ENCODE measurements at regions not wholly inside any gene's neighbourhood (a gene's known extent, or its start where the extent isn't known, plus 50 kb on each side); places are given as distances from the start of the nearest gene placed in this dataset.

GRCh38 chr13:56332671-56333070, 808.0 kb upstream of the PRR20A start:
- intact Hi-C loops (cut with DNase I): no loop called here
- no peaks in the 10 kb centered on the region for H3K4me1 ChIP-seq
- no peaks in the 10 kb centered on the region for H3K36me3 ChIP-seq
- H3K9me3 ChIP-seq: no peaks in the 10 kb centered on the region
- no peak overlapping the region for H3K4me3 ChIP-seq
- TF ChIP-seq POLR2A (IDR thresholded peaks at IDR 0.05; ENCODE audit: low read depth): no peak
- no peak for TF ChIP-seq POLR2AphosphoS5 (IDR thresholded peaks at IDR 0.05)
- no peak for TF ChIP-seq CTCF (IDR thresholded peaks at IDR 0.05)
- TF ChIP-seq EP300 (IDR thresholded peaks at IDR 0.05): no peak
- no peak overlapping the region for H3K27ac ChIP-seq (replicated peaks in 1 of 4)
- no peak for DNase-seq (ENCODE audit: extremely low spot score)
- H3K27me3 ChIP-seq: no peaks in the 10 kb centered on the region

DNA sequence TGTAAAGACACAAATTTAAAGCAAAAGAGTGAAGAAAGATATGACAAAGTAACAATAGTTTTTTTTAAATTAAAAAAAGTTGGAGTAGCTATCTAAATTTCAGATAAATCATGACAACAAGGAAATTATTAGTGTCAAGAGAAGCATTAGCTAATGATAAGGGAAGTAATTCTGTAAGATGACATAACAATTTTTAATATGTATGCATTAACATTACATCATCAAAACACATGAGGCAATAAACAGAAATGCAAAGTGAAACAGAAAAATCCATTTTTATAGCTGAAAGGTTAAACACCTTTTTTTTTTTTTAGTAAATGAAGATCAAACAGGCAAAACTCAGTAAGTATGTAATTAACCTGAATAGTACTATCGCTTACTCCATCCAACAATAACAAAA, 804.9 kb upstream of the PRR20A start:
- no peak for DNase-seq (ENCODE audit: extremely low spot score)
- Histone ChIP-seq H3K4me3 (no peak overlapping the region), H3K27me3 (no peaks in the 10 kb centered on the region), H3K36me3 (no peaks in the 10 kb centered on the region), H3K9me3 (no peaks in the 10 kb centered on the region), H3K4me1 (no peaks in the 10 kb centered on the region), H3K27ac (replicated peaks in 1 of 4) (no peak overlapping the region)
- 95% methylated on average over 1 of the region's 1 CpG for WGBS
- TF ChIP-seq POLR2A (IDR thresholded peaks at IDR 0.05; ENCODE audit: low read depth): no peak
- no peak for TF ChIP-seq EP300 (IDR thresholded peaks at IDR 0.05)
- intact Hi-C loops (cut with DNase I): no loop called here

DNA sequence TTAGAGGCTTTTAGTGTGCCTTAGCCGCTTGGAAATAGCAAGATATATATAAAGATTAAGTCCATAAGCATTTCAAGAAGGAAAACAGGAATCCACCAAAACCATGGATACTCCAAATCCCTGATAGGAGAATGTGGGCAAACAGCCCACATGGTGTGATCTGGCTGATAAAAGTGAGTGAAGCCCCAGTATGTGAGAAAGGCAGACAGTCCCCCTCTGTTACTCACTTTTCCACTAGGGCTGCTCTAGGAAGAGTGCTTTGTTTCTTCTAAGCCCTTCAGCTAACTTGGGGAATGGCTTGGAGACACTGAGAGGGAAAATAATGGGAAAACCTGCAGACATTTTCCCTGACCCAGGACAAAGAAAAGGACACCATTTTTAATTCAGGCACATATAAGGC, 802.3 kb upstream of the PRR20A start:
- Histone ChIP-seq H3K4me3 (no peak overlapping the region), H3K36me3 (no peaks in the 10 kb centered on the region), H3K27me3 (no peaks in the 10 kb centered on the region), H3K27ac (replicated peaks in 1 of 4) (no peak overlapping the region), H3K4me1 (no peaks in the 10 kb centered on the region), H3K9me3 (no peaks in the 10 kb centered on the region)
- intact Hi-C loops (cut with DNase I): no loop called here
- DNase-seq (ENCODE audit: extremely low spot score): no peak
- TF ChIP-seq CTCF (IDR thresholded peaks at IDR 0.05): no peak
- no peak for TF ChIP-seq POLR2A (IDR thresholded peaks at IDR 0.05; ENCODE audit: low read depth)
- TF ChIP-seq POLR2AphosphoS5 (IDR thresholded peaks at IDR 0.05): no peak
- WGBS: 75% methylated on average over 1 of the region's 1 CpG

DNA sequence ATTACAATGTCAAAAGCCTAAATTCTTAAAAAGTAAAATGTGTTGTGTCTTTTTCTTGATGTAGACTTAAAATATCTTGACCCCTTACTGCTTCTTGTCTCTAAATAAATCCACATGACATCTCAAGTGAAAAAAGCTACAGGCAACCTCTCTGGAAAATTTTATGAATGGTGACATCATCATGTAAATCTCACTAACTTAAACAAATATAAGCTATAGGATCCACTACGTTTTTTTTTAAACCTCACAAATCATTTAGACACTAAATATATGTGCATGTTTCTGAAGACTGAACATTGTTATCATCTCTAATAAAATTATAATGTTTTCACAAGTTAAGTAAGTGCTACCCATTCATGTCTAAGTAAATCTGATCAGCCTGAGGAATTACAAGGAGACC, 793.7 kb upstream of the PRR20A start:
- TF ChIP-seq CTCF (IDR thresholded peaks at IDR 0.05): no peak
- no peak for TF ChIP-seq EP300 (IDR thresholded peaks at IDR 0.05)
- TF ChIP-seq POLR2A (IDR thresholded peaks at IDR 0.05; ENCODE audit: low read depth): no peak
- no peak for TF ChIP-seq POLR2AphosphoS5 (IDR thresholded peaks at IDR 0.05)
- no peaks in the 10 kb centered on the region for H3K4me1 ChIP-seq
- WGBS: 30% methylated on average over 1 of the region's 1 CpG
- H3K9me3 ChIP-seq: no peaks in the 10 kb centered on the region
- H3K27ac ChIP-seq (replicated peaks in 1 of 4): no peak overlapping the region
- no peaks in the 10 kb centered on the region for H3K36me3 ChIP-seq
- H3K27me3 ChIP-seq: no peaks in the 10 kb centered on the region
- intact Hi-C loops (cut with DNase I): no loop called here
- no peak overlapping the region for H3K4me3 ChIP-seq
- DNase-seq (ENCODE audit: extremely low spot score): no peak

- Histone ChIP-seq H3K36me3 (no peaks in the 10 kb centered on the region), H3K27me3 (no peaks in the 10 kb centered on the region), H3K27ac (replicated peaks in 1 of 4) (no peak overlapping the region), H3K4me1 (no peaks in the 10 kb centered on the region), H3K9me3 (no peaks in the 10 kb centered on the region), H3K4me3 (no peak overlapping the region)
- DNase-seq (ENCODE audit: extremely low spot score): no peak
- 93% methylated on average over 2 of the region's 2 CpGs for WGBS
- TF ChIP-seq CTCF (IDR thresholded peaks at IDR 0.05) (no peak), POLR2AphosphoS5 (IDR thresholded peaks at IDR 0.05) (no peak), POLR2A (IDR thresholded peaks at IDR 0.05; ENCODE audit: low read depth) (no peak), EP300 (IDR thresholded peaks at IDR 0.05) (no peak)
- intact Hi-C loops (cut with DNase I): no loop called here
These were observed 790.9 kb upstream of the PRR20A start for GRCh38 chr13:56349866-56350265.

All from esophagus muscularis mucosa (tissue), 4 donors.